DND-41 (cell line): ENCODE measurements at regions not wholly inside any gene's neighbourhood (a gene's known extent, or its start where the extent isn't known, plus 50 kb on each side); places are given as distances from the start of the nearest gene placed in this dataset.

ENCODE experiments used
- EZH2 ChIP-seq: IDR thresholded peaks from 3 replicates; pipeline ENCODE4 v1.6.1; 2012; ENCODE audit warnings: borderline replicate concordance, low read depth, mild to moderate bottlenecking, moderate library complexity, low read length, inconsistent platforms; ENCODE audit not compliant: severe bottlenecking
- TF ChIP-seq, protein P1 (sequence below): IDR thresholded peaks from 2 replicates; pipeline ENCODE4 v1.5.1; 2012; ENCODE audit warnings: borderline replicate concordance, low read length, moderate library complexity, mild to moderate bottlenecking; ENCODE audit not compliant: poor library complexity, severe bottlenecking; ENCODE audit errors: extremely low read depth

DNA sequence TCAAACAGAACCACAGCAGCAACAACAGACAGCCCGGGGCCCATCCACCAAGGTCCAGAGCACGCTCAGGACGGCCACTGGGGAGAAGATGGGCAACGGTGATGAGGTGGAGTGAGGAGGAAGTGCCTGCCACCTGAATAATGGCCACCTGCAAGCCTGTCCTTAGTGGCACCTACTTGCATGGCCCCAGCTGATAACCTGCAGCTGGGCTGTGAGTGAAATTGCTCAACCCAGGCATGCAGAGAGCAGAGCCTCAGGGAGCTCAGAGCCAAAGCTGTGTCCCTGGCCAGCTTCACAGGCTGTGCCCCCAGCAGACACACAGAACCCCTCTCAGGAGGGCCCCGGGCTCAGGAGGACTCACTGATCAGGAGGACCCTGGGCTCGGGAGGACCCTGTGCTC lies 102.4 kb upstream of the ADRA2C start:
- TF ChIP-seq, protein P1, sequence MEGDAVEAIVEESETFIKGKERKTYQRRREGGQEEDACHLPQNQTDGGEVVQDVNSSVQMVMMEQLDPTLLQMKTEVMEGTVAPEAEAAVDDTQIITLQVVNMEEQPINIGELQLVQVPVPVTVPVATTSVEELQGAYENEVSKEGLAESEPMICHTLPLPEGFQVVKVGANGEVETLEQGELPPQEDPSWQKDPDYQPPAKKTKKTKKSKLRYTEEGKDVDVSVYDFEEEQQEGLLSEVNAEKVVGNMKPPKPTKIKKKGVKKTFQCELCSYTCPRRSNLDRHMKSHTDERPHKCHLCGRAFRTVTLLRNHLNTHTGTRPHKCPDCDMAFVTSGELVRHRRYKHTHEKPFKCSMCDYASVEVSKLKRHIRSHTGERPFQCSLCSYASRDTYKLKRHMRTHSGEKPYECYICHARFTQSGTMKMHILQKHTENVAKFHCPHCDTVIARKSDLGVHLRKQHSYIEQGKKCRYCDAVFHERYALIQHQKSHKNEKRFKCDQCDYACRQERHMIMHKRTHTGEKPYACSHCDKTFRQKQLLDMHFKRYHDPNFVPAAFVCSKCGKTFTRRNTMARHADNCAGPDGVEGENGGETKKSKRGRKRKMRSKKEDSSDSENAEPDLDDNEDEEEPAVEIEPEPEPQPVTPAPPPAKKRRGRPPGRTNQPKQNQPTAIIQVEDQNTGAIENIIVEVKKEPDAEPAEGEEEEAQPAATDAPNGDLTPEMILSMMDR = no peak
- no peak for TF ChIP-seq EZH2
